ENCODE measurements at regions not wholly inside any gene's neighbourhood (a gene's known extent, or its start where the extent isn't known, plus 50 kb on each side); places are given as distances from the start of the nearest gene placed in this dataset.

- no peak overlapping the region for H3K4me3 ChIP-seq (replicated peaks; ENCODE audit: insufficient read depth, low read length)
- H3K27ac ChIP-seq (replicated peaks), result no peak overlapping the region
Measured at GRCh38 chr15:93585012-93585411, 496.0 kb upstream of the RGMA start.

GRCh38 chr15:93583968-93584367 lies 495.0 kb upstream of the RGMA start:
- H3K4me3 ChIP-seq (replicated peaks; ENCODE audit: insufficient read depth, low read length), result no peak overlapping the region
- no peak overlapping the region for H3K27ac ChIP-seq (replicated peaks)
- TF ChIP-seq CTCF (IDR thresholded peaks at IDR 0.05; ENCODE audit: insufficient read depth, low read length) (no peak), POLR2AphosphoS5 (IDR thresholded peaks at IDR 0.05; ENCODE audit: low read depth) (no peak), REST (IDR thresholded peaks at IDR 0.05; ENCODE audit: insufficient replicate concordance, low read depth) (no peak), SPI1 (IDR thresholded peaks at IDR 0.05; ENCODE audit: borderline replicate concordance, low read depth) (no peak), GABPA (IDR thresholded peaks at IDR 0.05; ENCODE audit: low read depth) (no peak)
- no peaks in the 10 kb centered on the region for H3K27me3 ChIP-seq (ENCODE audit: insufficient read depth, poor library complexity, severe bottlenecking)
- no peak for DNase-seq (ENCODE audit: low read depth in 1 of 2, low spot score in 1 of 2)

More at GRCh38 chr15:93585012-93585411, 496.0 kb upstream of the RGMA start:
- no peak for TF ChIP-seq REST (IDR thresholded peaks at IDR 0.05; ENCODE audit: insufficient replicate concordance, low read depth)
- DNase-seq (ENCODE audit: low read depth in 1 of 2, low spot score in 1 of 2), result no peak
- H3K27me3 ChIP-seq (ENCODE audit: insufficient read depth, poor library complexity, severe bottlenecking), result no peaks in the 10 kb centered on the region

- no peak overlapping the region for H3K4me3 ChIP-seq (replicated peaks; ENCODE audit: insufficient read depth, low read length)
- H3K27ac ChIP-seq (replicated peaks), result no peak overlapping the region
- DNase-seq (ENCODE audit: low read depth in 1 of 2, low spot score in 1 of 2), result no peak
- TF ChIP-seq GABPA (IDR thresholded peaks at IDR 0.05; ENCODE audit: low read depth) (no peak), REST (IDR thresholded peaks at IDR 0.05; ENCODE audit: insufficient replicate concordance, low read depth) (no peak), CTCF (IDR thresholded peaks at IDR 0.05; ENCODE audit: insufficient read depth, low read length) (no peak), SPI1 (IDR thresholded peaks at IDR 0.05; ENCODE audit: borderline replicate concordance, low read depth) (no peak)
- no peaks in the 10 kb centered on the region for H3K27me3 ChIP-seq (ENCODE audit: insufficient read depth, poor library complexity, severe bottlenecking)
Measured at GRCh38 chr15:93583552-93583951, 494.5 kb upstream of the RGMA start.

GRCh38 chr15:93570527-93570926 lies 481.5 kb upstream of the RGMA start:
- Histone ChIP-seq H3K4me3 (replicated peaks; ENCODE audit: insufficient read depth, low read length) (no peak overlapping the region), H3K27me3 (ENCODE audit: insufficient read depth, poor library complexity, severe bottlenecking) (peaks cover 2% of the 10 kb centered on the region), H3K27ac (replicated peaks) (no peak overlapping the region)
- no peak for TF ChIP-seq SPI1 (IDR thresholded peaks at IDR 0.05; ENCODE audit: borderline replicate concordance, low read depth)
- no peak for TF ChIP-seq CTCF (IDR thresholded peaks at IDR 0.05; ENCODE audit: insufficient read depth, low read length)
- no peak for TF ChIP-seq REST (IDR thresholded peaks at IDR 0.05; ENCODE audit: insufficient replicate concordance, low read depth)
- no peak for TF ChIP-seq POLR2AphosphoS5 (IDR thresholded peaks at IDR 0.05; ENCODE audit: low read depth)
- no peak for TF ChIP-seq GABPA (IDR thresholded peaks at IDR 0.05; ENCODE audit: low read depth)
- no peak for DNase-seq (ENCODE audit: low read depth in 1 of 2, low spot score in 1 of 2)

Data from HL-60 (cell line).